GM21529 (cell line): ENCODE measurements at regions not wholly inside any gene's neighbourhood (a gene's known extent, or its start where the extent isn't known, plus 50 kb on each side); places are given as distances from the start of the nearest gene placed in this dataset.

Experiments
- ATAC-seq: cut with Tn5 transposase; IDR thresholded peaks from one replicate; pipeline ENCODE4 v1.9.1; 2021; ENCODE audit not compliant: unreplicated experiment

DNA sequence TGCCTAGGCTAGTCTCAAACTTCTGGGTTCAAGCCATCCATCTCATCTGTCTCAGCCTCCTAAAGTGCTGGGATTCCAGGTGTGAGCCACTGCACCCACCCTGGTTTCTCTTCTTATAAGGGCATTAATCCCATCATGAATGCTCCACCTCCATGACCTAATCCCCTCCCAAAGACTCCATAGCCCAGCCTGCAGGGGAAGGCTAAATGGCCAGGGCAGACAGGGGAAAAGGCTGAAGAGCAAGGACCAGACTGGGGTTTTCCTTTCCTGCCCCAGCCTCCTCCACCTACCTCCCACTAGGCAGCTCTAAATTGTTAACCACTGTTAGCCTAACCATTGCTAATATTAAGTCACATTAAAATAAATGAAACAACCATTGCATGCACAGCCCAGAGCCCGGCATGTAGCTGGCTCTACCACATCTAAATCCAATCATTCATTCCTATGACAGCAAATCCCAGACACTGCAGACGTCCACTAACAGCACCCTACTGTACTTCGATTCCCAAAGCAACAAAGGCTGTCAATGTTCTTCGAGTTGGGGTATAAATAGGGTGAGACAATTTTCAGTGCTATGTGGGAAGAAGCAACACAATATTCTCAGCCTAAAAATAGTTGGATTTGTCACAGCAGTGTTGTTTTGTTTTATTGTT lies 243.2 kb upstream of the ARID1B start:
- no peak for ATAC-seq

DNA sequence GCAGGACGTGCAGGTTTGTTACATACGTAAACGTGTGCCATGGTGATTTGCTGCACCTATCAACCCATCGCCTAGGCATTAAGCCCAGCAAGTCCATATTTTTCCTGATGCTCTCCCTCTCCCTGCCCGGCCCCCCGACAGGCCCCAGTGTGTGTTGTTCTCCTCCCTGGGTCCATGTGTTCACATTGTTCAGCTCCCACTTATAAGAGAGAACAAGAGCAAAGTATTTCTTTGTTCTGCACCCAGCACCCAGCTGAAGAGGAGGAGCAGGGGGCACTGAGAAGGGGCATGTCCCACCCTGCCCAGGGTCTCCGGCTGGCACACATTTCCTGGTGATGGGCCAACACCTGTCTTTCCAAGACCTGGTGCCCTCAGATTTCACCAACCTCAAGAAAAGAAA lies 251.1 kb upstream of the ARID1B start:
- ATAC-seq: no peak

DNA sequence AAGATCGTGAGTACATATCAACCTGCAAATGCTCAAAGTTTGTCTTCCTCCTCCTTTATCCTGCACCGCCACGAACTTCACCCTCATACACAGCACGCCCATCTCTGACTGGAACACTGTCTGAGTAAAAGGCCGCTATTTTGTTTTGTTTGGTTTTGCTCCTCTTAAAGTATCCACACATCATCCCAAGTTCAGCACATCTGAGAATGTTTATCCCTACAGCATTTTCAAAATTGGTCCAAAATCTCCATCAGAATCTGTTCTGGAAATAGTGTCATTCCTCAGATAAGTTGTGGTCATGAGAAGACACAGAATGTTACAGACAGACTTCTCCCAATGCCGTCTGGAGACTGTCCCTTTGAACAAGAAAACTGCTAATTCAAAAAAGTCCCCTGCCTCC lies 251.6 kb upstream of the ARID1B start:
- no peak for ATAC-seq

DNA sequence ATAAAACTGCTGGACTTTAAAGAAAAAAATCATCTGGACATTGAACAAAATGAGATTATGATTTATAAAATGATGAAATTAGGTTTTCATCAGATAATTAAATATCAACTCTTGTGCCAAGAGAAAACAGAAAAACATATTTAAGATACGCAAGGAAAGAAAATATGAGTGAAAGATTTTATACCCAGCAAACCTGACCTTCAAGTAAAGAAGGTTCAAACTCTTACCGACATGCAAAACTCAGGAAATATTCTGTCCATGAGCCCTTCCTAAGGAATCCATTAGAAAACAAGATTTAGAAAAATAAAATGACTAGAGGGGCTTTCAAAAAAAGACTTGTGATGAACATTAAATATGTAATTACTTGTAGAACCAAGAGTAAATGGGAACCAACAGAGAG lies 257.2 kb upstream of the ARID1B start:
- no peak for ATAC-seq

DNA sequence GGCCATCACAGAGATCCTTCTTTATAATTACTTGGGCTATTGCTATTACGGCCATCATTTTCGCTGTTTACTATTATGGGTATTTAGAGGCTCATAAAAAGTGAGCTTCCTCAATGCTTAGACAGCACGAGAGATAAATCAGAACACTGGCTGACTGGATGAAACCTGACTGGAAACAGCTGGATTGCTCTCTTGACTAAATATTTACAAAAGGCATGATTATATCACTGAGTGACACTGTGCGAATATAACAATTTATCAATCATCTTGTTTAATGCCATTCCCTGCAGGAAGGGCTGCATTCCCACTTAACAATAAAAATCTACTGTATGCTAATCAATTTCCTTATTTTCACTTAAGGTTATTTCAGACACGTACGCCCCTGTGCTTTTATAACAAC lies 260.1 kb upstream of the ARID1B start:
- no peak for ATAC-seq

DNA sequence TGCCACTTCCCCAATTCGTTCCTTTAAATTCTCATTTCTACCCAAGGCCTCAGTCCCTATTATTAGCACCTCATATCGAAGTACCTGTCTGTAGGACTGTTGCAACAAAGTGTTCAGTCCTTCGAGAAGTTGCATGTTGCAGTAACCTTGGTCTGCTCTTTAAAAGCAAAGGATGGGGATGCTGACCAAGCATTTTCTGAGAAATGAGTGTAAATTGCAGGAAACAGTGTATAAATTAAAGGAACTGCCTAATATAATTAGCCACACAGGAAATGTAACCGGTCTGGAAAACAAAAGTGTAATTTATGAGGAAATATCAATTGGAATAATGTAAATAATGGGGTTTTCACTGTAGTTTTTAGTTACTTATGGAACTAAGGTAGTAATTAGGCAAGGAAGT lies 261.9 kb upstream of the ARID1B start:
- ATAC-seq: no peak

DNA sequence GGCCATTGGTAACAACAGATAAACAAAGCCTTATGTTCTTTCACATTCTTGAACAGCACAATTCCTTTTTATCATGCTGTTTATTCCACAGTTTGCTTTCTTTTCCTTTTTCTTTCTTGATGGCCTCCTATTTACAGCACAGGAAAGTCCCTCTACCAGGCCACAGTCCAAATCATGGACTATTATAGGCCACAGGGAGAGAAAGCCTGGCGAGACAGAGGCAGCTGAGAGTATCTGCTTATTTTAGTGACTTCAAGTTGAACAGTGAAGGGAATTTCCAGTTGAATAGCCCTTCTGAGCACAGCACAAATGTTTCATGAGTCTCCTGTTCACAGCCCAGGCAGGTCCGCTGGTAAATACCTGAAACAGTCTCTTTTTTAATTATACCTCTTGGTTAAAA lies 263.7 kb upstream of the ARID1B start:
- ATAC-seq: no peak

DNA sequence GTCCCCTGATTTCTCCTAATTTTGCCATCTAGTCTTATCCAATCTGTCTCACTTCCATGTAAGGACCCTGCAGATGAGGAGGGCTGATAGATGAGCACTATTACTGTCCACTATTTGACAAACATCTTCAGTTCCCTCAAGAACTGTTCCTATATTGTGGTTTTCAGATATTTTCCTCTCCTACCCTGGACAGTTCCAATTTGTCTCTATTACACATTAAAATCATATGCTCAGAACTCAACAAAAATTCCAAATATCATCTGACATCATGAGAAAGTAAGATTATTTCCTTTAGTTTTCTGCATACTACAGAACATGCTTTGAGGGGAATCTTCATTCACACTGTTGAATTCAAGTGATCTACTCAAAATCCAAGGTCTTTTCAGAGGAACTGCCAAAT lies 265.6 kb upstream of the ARID1B start:
- no peak for ATAC-seq

DNA sequence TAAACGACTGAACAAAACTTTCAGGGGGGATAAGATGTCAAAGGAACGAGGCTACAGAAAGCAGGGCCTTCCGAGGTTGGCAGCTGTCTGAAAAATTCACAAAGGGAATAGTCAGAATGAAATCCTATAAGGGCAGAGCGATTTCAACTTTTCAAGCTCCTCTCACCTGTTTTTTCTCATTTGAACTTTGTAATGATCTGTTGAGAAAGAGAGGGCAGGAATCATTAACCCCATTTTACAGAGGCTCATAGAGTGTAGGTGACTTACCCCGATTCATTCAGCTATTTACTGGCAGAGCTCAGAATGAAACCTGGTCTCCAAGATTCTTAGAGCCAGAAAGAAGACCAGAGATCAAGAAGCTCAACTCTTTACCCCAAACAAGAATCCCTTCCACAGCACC lies 266.1 kb upstream of the ARID1B start:
- no peak for ATAC-seq

DNA sequence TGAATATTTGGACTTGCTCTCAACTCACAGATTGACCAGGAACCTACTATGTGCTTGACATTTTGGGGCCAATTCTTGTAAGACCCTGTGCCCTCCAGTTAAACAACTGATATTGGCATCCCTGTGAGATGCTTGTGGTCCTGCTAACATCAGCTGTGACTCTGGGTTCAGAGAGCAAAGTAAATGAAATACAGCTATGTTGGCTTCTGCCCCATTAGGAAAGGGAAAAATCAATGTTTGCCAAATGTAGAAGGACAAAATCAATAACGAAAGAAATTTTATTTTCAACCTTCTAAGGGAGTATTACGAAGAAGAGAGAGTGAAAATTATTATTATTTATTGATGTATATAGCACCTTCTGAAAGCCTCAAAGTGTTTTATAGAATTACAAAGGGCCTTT lies 266.9 kb upstream of the ARID1B start:
- no peak for ATAC-seq

DNA sequence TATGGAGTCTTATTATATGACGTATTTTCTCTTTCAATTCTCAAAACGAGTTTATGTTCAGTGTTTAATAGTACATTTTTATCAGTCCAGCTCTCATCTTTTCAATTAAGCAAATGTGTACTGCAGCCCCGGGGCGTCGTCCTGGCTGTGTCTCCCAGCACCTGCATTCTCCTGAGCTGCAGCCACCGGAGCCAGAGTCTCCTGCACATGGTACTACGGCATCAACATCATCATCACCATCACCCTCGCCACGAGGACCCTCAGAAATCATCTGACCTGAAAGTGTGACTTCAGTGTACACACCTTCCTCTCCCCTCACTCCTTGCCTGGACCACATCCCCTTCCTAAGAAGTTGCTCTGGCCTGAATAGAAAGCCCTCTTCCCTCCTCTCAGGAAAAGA lies 267.7 kb upstream of the ARID1B start:
- ATAC-seq: no peak

DNA sequence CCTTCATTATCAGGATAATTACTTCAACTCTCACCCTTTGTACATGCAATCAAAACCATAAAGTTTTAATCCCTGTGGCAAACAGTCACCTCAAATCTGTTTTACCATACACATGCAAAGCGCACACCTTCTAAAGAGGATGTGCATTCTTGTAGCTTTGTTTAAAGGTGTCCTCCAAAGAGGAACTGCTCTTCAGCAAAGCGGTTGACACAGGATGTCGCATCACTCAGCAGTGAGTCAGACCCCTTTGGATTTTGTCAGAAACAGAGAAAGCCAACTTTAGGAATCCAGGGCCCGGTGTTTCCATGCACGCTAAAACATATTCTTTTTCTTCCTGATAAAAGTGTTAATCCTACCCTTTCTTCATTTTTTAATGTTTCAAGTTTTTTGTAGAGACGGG lies 268.3 kb upstream of the ARID1B start:
- ATAC-seq: no peak

DNA sequence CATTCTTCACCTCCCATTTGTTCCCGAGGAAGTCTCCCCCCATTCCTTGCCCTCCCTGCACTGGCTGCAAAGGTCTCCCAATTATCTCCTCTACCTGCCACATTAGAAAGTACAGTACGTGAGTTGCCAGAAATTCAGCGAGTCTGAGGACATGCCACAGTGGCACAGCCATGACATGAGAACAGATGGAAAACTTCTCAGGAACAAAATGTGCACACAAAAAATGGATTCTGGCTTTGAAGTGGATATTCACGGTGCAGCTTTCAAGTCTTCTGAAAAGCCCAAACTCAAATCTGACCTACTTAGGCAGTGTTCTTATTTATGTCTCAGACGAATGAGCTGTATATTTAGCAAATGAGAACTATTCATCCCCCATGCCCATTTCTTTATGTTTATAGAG lies 269.1 kb upstream of the ARID1B start:
- no peak for ATAC-seq

DNA sequence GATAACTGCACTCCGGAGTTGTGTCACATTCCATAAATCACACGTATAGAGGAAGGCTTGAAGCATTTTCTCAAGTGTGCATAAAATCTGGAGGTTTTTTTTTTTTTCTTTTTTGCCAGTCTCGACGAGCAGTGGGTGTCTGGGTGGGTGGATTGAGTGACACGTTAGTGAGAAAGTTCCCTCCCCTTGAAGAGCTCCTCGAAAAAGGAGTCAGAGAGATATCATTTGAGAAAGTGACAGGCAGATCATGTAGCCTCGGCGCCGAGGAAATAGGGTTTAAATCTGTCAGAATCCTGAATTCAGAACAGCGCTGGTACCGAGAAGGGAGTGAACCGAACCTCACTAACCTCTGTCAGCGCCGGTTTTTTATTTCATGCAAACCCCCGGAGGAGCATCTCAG lies 269.5 kb upstream of the ARID1B start:
- ATAC-seq: no peak

DNA sequence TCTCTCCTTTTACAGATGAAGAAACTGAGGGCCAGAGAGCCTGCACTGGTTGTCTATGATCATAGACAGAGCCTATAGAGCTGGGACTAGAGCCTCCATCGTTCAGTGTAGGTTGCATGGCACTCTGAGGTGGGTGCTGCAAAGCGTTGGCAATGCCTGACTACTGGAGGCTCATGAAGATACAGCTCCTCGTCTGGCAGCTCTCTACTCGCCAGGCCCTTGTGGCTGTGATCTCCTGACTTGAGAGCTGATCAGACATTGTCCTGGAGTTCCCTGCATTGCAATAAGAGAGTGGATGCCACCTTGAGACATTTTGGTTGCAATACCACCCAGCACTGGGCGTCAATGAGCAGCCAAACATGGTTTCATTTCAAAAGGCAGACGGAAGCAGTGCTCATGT lies 270.1 kb upstream of the ARID1B start:
- ATAC-seq: no peak

DNA sequence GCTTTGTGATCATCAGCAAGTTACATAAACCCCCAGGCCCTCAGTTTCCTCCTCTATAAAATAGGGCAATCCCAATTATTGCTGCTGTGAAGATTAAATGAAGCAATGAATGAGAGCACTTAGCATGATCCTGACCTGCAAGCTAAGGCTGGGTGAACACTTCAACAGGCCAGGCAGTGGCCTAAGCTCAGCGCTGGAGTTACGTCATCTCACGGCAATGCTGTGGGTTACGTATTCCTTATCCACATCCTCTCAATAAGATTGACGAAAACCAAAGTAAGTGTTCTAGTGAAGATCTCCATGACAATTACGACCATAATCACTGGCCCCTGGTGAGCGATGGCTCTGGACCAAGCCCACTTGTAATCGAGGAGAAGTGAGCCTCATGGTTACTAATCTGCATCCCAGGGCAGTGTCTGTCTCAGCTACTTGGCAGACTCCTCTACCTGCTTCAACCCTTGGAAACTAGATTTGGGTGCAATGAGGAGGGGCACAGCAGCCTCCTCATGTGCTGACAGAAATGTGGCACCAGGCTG lies 274.1 kb upstream of the ARID1B start:
- no peak for ATAC-seq

DNA sequence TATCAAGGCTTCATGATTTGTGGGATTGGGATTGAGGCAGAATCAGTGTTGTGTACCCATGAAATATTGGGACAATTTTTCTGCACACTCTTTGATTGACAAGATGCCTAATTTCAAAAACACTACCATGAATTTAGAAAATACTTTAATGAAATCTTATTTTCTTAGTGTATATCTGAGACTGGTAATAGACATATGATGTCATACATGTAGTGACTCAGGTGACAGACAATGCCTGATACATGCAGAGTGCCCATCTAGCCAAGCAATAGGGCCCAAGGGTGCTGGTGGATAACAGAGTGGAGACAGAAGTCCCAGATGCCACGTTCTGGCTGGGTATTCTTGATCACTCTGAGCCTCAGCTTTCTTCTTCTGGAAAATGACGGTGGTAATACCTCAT lies 279.6 kb upstream of the ARID1B start:
- ATAC-seq: no peak

DNA sequence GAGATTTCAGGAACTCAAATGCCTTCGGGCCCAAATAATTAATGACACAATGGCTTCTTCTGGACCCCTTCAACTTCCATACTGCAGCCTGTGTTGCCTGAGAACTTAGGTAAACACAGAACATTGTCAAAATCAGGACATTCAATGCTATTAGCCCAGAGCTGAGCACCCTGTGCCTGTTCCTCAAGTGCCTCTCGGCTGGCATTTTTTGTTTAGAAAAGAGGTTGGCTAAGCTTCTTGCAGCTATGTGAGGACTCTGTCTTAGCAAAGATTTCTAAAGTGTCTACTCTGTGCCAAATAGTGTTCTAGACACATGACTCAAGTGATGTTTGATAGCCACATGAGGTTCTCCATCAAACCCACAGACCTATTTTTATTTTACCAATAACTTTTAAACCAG lies 289.3 kb upstream of the ARID1B start:
- ATAC-seq: no peak

DNA sequence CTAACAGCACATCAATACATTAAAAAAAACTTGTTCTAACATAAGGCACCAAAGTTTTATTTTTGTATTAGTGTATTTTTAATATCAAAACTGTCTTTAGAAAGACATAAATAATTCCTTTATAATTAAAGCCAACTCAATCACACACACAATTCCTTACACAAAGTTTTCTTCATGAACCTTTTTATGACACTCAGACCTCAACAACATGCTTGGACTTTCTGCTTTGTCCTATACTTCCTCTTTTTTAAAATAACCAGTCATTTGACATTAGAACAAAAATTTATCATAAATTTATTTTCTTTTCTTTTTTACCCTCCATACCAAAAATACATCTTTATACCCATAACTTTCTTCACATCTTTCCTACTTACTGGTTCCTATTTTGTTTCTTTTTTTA lies 292.0 kb upstream of the ARID1B start:
- ATAC-seq: no peak

DNA sequence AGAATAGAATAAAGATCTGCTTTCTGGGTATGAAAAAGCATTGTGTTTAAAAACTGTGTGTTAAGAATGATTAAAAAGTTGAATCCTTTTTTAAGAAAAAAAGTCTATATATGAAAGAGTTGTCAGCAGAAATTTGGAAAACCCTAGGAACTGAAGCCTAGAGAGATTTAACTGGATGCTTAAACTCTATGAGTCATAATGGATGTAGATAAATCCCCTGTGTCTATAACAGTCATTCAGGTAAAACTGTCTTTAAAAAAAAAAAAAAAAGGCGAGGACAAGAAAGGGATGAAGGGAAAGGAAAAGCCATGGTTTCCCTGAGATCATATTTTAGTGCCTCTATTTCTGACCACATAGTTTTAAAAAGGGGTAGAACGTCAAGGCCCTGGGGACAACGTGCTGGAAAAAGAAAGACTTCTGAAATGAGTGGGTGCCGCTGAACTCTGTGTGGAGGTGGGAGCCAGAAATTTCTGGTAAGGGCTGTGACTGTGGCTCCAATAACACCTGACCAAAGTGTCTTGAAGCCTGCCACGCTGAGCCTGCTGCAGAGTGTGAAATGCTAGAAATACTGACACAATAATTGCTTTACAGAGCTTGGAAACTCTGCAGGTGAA lies 302.6 kb upstream of the ARID1B start:
- ATAC-seq: peak; percentile 85

DNA sequence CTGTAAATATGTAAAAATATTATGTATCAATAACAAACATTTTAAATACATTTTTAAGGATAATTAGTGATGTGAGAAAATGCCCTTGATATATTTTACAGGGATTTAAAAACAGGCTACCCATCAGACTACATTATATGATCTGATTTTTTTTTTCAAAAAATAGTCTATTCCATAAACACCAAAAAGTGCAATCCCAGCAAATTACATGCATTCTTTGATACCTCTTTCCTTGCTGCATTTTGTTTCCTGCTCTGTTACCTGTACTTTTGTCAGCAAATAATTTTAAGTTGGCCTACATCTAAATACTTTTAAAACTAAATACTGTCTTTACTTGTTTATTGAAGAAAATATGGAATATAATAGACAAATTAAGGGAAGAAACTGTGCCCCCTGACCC lies 306.2 kb upstream of the ARID1B start:
- no peak for ATAC-seq

DNA sequence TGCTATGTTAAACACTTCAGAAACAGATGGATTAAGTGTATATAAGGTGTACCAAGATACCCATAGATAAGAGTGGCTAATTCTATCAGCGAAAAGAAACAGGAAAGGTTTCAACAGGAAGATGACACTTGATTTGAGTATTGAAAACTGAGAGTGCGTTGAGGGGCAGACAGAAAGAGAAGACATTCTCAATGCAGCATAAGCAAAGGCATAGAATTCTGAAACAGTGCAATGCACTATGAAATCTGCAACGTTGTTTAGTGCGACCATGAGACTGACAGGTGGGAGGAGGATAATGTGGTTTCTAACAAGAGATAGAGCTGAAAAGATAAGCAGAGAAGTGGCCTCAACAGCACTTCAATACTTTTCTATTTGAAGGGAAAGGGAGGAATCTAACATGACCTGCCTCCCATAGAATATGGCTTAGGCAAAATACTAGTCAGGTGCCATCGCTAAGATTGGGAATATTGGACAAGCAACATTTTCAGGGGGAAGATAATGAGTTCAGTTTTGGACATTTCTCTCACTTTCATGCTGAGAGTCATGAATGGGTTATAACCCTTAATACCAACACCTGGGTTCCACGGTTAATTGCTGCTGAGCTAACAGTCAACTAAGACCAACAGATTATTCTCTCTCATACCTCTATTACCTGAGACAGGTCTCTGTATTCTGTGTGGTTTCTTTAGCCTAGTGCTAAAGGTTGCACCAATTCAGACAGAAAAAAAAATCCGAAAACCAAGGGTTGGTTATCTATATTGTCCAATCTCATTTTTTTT lies 312.9 kb upstream of the ARID1B start:
- no peak for ATAC-seq
